Lower leg skin (tissue), 4 donors: ENCODE measurements at regions not wholly inside any gene's neighbourhood (a gene's known extent, or its start where the extent isn't known, plus 50 kb on each side); places are given as distances from the start of the nearest gene placed in this dataset.

Source experiments
- DNase-seq, 2 donors: peaks; one replicate each; pipeline ENCODE4 v3.0.0-alpha.2; 2019; ENCODE audit warnings: low spot score in 2 of 2
- H3K4me3 ChIP-seq: fragments of 200-600 bp; sonication (generic); 2 replicates; pipeline ENCODE4 v1.5.1; 2017; ENCODE audit warnings: mild to moderate bottlenecking, low read depth; ENCODE audit not compliant: poor library complexity, severe bottlenecking
- CTCF ChIP-seq, 3 donors: fragments of 450-650 bp; IDR thresholded peaks; one replicate each; pipeline ENCODE4 v1.5.1; 2016; ENCODE audit warnings: antibody characterized with exemption in 3 of 3, mild to moderate bottlenecking in 3 of 3, moderate library complexity in 2 of 3
- POLR2A ChIP-seq, 2 donors: fragments of 450-650 bp; IDR thresholded peaks; one replicate each; pipeline ENCODE4 v1.6.1; 2016 to 2017; ENCODE audit warnings: antibody characterized with exemption in 2 of 2, mild to moderate bottlenecking in 1 of 2, moderate library complexity in 1 of 2
- WGBS, 2 donors: methylation state at CpG; one replicate each; pipeline ENCODE4 v1.1.5; 2018; 5-methylcytosine and 5-hydroxymethylcytosine counted together
- intact Hi-C: fragments of 100-400 bp; cut with DNase I; formaldehyde crosslinking; loops from one replicate; pipeline ENCODE4 v1.15.0; 2023; ENCODE audit warnings: low total_unique reads

- 96 to 98% methylated on average over 3 of the region's 3 CpGs for WGBS, 2 donors
- H3K4me3 ChIP-seq, result no peak overlapping the region
- TF ChIP-seq POLR2A (IDR thresholded peaks at IDR 0.05) (no peak), CTCF (IDR thresholded peaks at IDR 0.05) (no peak)
- no peak for DNase-seq
- intact Hi-C loops, result no loop called here
These were observed 267.9 kb downstream of the RPLP1 start for GRCh38 chr15:69720536-69720935.

- intact Hi-C loops, result no loop called here
- TF ChIP-seq CTCF (IDR thresholded peaks at IDR 0.05), result no peak
- TF ChIP-seq POLR2A (IDR thresholded peaks at IDR 0.05), result no peak
- DNase-seq, result no peak
- 83 to 86% methylated on average over 5 of the region's 5 CpGs for WGBS, 2 donors
- H3K4me3 ChIP-seq, result no peak overlapping the region
These were observed 270.3 kb downstream of the RPLP1 start for GRCh38 chr15:69722924-69723323.

- no peak for DNase-seq
- no peak overlapping the region for H3K4me3 ChIP-seq
- no peak for TF ChIP-seq CTCF (IDR thresholded peaks at IDR 0.05)
- intact Hi-C loops, result no loop called here
- 59 to 64% methylated on average over 7 of the region's 7 CpGs for WGBS, 2 donors
These were observed 270.9 kb downstream of the RPLP1 start for GRCh38 chr15:69723404-69724096.

GRCh38 chr15:69724333-69724732, 271.7 kb downstream of the RPLP1 start:
- WGBS, 2 donors, result 91 to 96% methylated on average over 3 of the region's 3 CpGs
- no peak overlapping the region for H3K4me3 ChIP-seq
- TF ChIP-seq CTCF (IDR thresholded peaks at IDR 0.05), result no peak
- intact Hi-C loops, result no loop called here
- no peak for DNase-seq

GRCh38 chr15:69725275-69725674, 272.7 kb downstream of the RPLP1 start:
- intact Hi-C loops, result no loop called here
- DNase-seq, result no peak
- TF ChIP-seq CTCF (IDR thresholded peaks at IDR 0.05) (no peak), POLR2A (IDR thresholded peaks at IDR 0.05) (no peak)
- WGBS, 2 donors, result 84 to 89% methylated on average over 4 of the region's 4 CpGs
- H3K4me3 ChIP-seq, result no peak overlapping the region

- WGBS, 2 donors, result 78 to 94% methylated on average over 2 of the region's 2 CpGs
- TF ChIP-seq CTCF (IDR thresholded peaks at IDR 0.05) (no peak), POLR2A (IDR thresholded peaks at IDR 0.05) (no peak)
These were observed 273.3 kb downstream of the RPLP1 start for GRCh38 chr15:69725957-69726356.

More at GRCh38 chr15:69725957-69726356, 273.3 kb downstream of the RPLP1 start:
- H3K4me3 ChIP-seq, result no peak overlapping the region
- intact Hi-C loops, result no loop called here
- DNase-seq, result no peak
